OCI-LY1 (cell line): ENCODE measurements at regions not wholly inside any gene's neighbourhood (a gene's known extent, or its start where the extent isn't known, plus 50 kb on each side); places are given as distances from the start of the nearest gene placed in this dataset.

Experiments
- EZH2 ChIP-seq: fragments of 200-600 bp; sonication (generic), shearing (Covaris generic); IDR thresholded peaks from 2 replicates; pipeline ENCODE4 v1.8.0; 2017; ENCODE audit warnings: borderline replicate concordance, mixed run types, mild to moderate bottlenecking, antibody characterized with exemption, low read length, moderate library complexity, mixed read lengths
- TF ChIP-seq, protein P1 (sequence below): fragments of 200-600 bp; sonication (generic), shearing (Covaris generic); IDR thresholded peaks from 2 replicates; pipeline ENCODE4 v1.5.1; 2017; ENCODE audit warnings: mild to moderate bottlenecking, antibody characterized with exemption, low read length, moderate library complexity, mixed read lengths

DNA sequence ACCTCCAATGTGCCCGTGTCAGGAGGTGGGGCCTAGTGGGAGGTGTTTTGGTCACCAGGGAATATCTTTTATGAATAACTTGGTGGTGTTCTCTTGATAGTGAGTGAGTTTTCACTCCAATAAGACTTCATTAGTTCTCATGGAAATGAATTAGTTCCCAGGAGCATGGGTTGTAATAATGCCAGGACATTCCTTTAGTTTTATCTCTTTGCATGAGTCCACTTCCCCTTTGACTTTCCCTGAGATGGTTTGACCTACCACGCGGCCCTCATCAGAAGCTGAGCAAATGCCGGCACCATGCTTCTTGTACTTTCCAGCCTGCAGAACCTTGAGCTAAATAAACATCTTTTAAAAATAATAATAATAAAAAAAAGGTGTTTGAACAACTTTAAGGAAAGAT is 112.9 kb upstream of the ACSL4 start:
- TF ChIP-seq, protein P1, sequence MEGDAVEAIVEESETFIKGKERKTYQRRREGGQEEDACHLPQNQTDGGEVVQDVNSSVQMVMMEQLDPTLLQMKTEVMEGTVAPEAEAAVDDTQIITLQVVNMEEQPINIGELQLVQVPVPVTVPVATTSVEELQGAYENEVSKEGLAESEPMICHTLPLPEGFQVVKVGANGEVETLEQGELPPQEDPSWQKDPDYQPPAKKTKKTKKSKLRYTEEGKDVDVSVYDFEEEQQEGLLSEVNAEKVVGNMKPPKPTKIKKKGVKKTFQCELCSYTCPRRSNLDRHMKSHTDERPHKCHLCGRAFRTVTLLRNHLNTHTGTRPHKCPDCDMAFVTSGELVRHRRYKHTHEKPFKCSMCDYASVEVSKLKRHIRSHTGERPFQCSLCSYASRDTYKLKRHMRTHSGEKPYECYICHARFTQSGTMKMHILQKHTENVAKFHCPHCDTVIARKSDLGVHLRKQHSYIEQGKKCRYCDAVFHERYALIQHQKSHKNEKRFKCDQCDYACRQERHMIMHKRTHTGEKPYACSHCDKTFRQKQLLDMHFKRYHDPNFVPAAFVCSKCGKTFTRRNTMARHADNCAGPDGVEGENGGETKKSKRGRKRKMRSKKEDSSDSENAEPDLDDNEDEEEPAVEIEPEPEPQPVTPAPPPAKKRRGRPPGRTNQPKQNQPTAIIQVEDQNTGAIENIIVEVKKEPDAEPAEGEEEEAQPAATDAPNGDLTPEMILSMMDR: no peak
- no peak for TF ChIP-seq EZH2
